ENCODE measurements at regions not wholly inside any gene's neighbourhood (a gene's known extent, or its start where the extent isn't known, plus 50 kb on each side); places are given as distances from the start of the nearest gene placed in this dataset.
"Not testable (repeated sequence)": the region's sequence is repeated elsewhere in the genome, so short reads cannot be mapped to it uniquely, and the experiment has no call there.

- DNase-seq (ENCODE audit: low spot score) = no peak
Observed at GRCh38 chr13:22837980-22838647, 342.7 kb upstream of the SGCG start.

GRCh38 chr13:22839603-22840530 lies 340.9 kb upstream of the SGCG start:
- peak; percentile 46 for DNase-seq (ENCODE audit: low spot score)

GRCh38 chr13:22846551-22846950 lies 334.2 kb upstream of the SGCG start:
- no peak for DNase-seq (ENCODE audit: low spot score)

GRCh38 chr13:22848539-22849052 lies 332.2 kb upstream of the SGCG start:
- no peak for DNase-seq (ENCODE audit: low spot score)

- no peak for DNase-seq (ENCODE audit: low spot score)
Observed at GRCh38 chr13:22855926-22856325, 324.9 kb upstream of the SGCG start.

- DNase-seq (ENCODE audit: low spot score) = not testable (repeated sequence)
Observed at GRCh38 chr13:22858980-22859379, 321.8 kb upstream of the SGCG start.

- not testable (repeated sequence) for DNase-seq (ENCODE audit: low spot score)
Observed at GRCh38 chr13:22859411-22859810, 321.4 kb upstream of the SGCG start.

GRCh38 chr13:22861958-22862466 lies 318.8 kb upstream of the SGCG start:
- no peak for DNase-seq (ENCODE audit: low spot score)

- no peak for DNase-seq (ENCODE audit: low spot score)
Observed at GRCh38 chr13:22862478-22862877, 318.3 kb upstream of the SGCG start.

- no peak for DNase-seq (ENCODE audit: low spot score)
Observed at GRCh38 chr13:22866221-22866620, 314.6 kb upstream of the SGCG start.

GRCh38 chr13:22871231-22871630 lies 309.5 kb upstream of the SGCG start:
- no peak for DNase-seq (ENCODE audit: low spot score)

GRCh38 chr13:22874839-22875238 lies 305.9 kb upstream of the SGCG start:
- no peak for DNase-seq (ENCODE audit: low spot score)

- no peak for DNase-seq (ENCODE audit: low spot score)
Observed at GRCh38 chr13:22877421-22877820, 303.4 kb upstream of the SGCG start.

GRCh38 chr13:22880741-22881720 lies 299.7 kb upstream of the SGCG start:
- no peak for DNase-seq (ENCODE audit: low spot score)

GRCh38 chr13:22881721-22882608 lies 298.8 kb upstream of the SGCG start:
- DNase-seq (ENCODE audit: low spot score) = not testable (repeated sequence)

- no peak for DNase-seq (ENCODE audit: low spot score)
Observed at GRCh38 chr13:22883262-22883840, 297.4 kb upstream of the SGCG start.

- DNase-seq (ENCODE audit: low spot score) = no peak
Observed at GRCh38 chr13:22883956-22884355, 296.8 kb upstream of the SGCG start.

- DNase-seq (ENCODE audit: low spot score) = not testable (repeated sequence)
Observed at GRCh38 chr13:22886061-22886460, 294.7 kb upstream of the SGCG start.

GRCh38 chr13:22889376-22889775 lies 291.4 kb upstream of the SGCG start:
- not testable (repeated sequence) for DNase-seq (ENCODE audit: low spot score)

- DNase-seq (ENCODE audit: low spot score) = no peak
Observed at GRCh38 chr13:22893204-22893603, 287.6 kb upstream of the SGCG start.

Data from Ammon's horn (tissue), 1 donor.